ENCODE measurements at regions not wholly inside any gene's neighbourhood (a gene's known extent, or its start where the extent isn't known, plus 50 kb on each side); places are given as distances from the start of the nearest gene placed in this dataset.

DNA sequence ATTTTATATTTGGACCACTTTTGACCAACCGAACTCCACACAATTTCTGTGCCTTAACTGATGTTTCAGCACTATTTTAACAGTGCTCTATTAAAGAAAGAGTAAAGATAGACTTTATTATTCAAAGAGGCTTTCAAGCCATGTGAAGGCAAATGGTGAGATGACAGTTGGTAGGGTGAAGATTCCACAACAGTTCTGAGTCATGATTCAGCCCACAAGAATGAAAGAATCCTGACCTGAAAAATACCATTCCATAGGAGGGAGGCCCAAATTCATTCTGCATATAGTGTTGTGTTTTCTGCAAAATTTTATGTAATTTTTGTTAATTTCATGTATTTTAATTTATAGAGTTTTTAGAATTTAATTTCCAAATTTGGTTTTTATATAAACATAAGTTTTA lies 135.6 kb upstream of the STAC start:
- no peak for TF ChIP-seq CTCF (IDR thresholded peaks at IDR 0.05; ENCODE audit: low read length)
- TF ChIP-seq EZH2 (optimal IDR thresholded peaks at IDR 0.05; ENCODE audit: low read depth, low read length): no peak
- no peak for TF ChIP-seq EZH2phosphoT487 (IDR thresholded peaks at IDR 0.05; ENCODE audit: low read length)
